Muscle layer of duodenum (tissue), 2 donors: ENCODE measurements at regions not wholly inside any gene's neighbourhood (a gene's known extent, or its start where the extent isn't known, plus 50 kb on each side); places are given as distances from the start of the nearest gene placed in this dataset.
"Not testable (repeated sequence)": the region's sequence is repeated elsewhere in the genome, so short reads cannot be mapped to it uniquely, and the experiment has no call there.

Experiments
- H3K27ac ChIP-seq: one replicate; pipeline ENCODE4 v1.7.0; 2013; ENCODE audit warnings: mild to moderate bottlenecking, low read length
- H3K27me3 ChIP-seq: one replicate; pipeline ENCODE4 v1.7.0; 2013; ENCODE audit warnings: low read depth, mild to moderate bottlenecking, control low read depth, low read length
- H3K36me3 ChIP-seq, 2 donors: one replicate each; pipeline ENCODE4 v1.7.0; 2013; ENCODE audit warnings: low read length in 2 of 2, control low read depth in 1 of 2, mild to moderate bottlenecking in 1 of 2; ENCODE audit not compliant: insufficient read depth in 2 of 2, control insufficient read depth in 1 of 2
- H3K4me1 ChIP-seq, 2 donors: one replicate each; pipeline ENCODE4 v1.7.0; 2013; ENCODE audit warnings: low read length in 2 of 2, mild to moderate bottlenecking in 2 of 2, control low read depth in 1 of 2, moderate library complexity in 1 of 2; ENCODE audit not compliant: insufficient read depth in 2 of 2, control insufficient read depth in 1 of 2
- H3K4me3 ChIP-seq, 2 donors: one replicate each; pipeline ENCODE4 v1.7.0; 2013; ENCODE audit warnings: low read length in 2 of 2, low read depth in 1 of 2, mild to moderate bottlenecking in 1 of 2
- H3K9me3 ChIP-seq, 2 donors: one replicate each; pipeline ENCODE4 v1.7.0; 2013; ENCODE audit warnings: low read length in 2 of 2, control low read depth in 1 of 2, mild to moderate bottlenecking in 1 of 2; ENCODE audit not compliant: control insufficient read depth in 1 of 2
- donor health status: healthy.

GRCh38 chr6:131336596-131336995, 201.3 kb downstream of the AKAP7 start:
- Histone ChIP-seq H3K36me3 (no peaks in the 10 kb centered on the region), H3K27me3 (no peaks in the 10 kb centered on the region), H3K4me3 (no peak overlapping the region), H3K27ac (no peak overlapping the region), H3K4me1 (no peaks in the 10 kb centered on the region), H3K9me3 (no peaks in the 10 kb centered on the region)

- H3K27ac ChIP-seq, H3K9me3 ChIP-seq, H3K36me3 ChIP-seq, H3K27me3 ChIP-seq, H3K4me1 ChIP-seq, H3K4me3 ChIP-seq: not testable (repeated sequence)
Observed at GRCh38 chr6:131346896-131347295, 211.6 kb downstream of the AKAP7 start.

- H3K4me3 ChIP-seq, result no peak overlapping the region
- no peaks in the 10 kb centered on the region for H3K9me3 ChIP-seq
- H3K27ac ChIP-seq, result no peak overlapping the region
- no peaks in the 10 kb centered on the region for H3K27me3 ChIP-seq
- no peaks in the 10 kb centered on the region for H3K4me1 ChIP-seq
- no peaks in the 10 kb centered on the region for H3K36me3 ChIP-seq
Observed at GRCh38 chr6:131348572-131348971, 213.3 kb downstream of the AKAP7 start.

GRCh38 chr6:131349199-131349598, 213.9 kb downstream of the AKAP7 start:
- no peak overlapping the region for H3K27ac ChIP-seq

GRCh38 chr6:131353106-131353505, 217.8 kb downstream of the AKAP7 start:
- no peaks in the 10 kb centered on the region for H3K4me1 ChIP-seq
- no peaks in the 10 kb centered on the region for H3K27me3 ChIP-seq
- no peak overlapping the region for H3K27ac ChIP-seq

More at GRCh38 chr6:131349199-131349598, 213.9 kb downstream of the AKAP7 start:
- Histone ChIP-seq H3K36me3 (no peaks in the 10 kb centered on the region), H3K9me3 (no peaks in the 10 kb centered on the region), H3K27me3 (no peaks in the 10 kb centered on the region), H3K4me3 (no peak overlapping the region), H3K4me1 (no peaks in the 10 kb centered on the region)

GRCh38 chr6:131353876-131354275, 218.6 kb downstream of the AKAP7 start:
- no peaks in the 10 kb centered on the region for H3K9me3 ChIP-seq
- H3K4me3 ChIP-seq, result no peak overlapping the region
- no peaks in the 10 kb centered on the region for H3K36me3 ChIP-seq
- no peak overlapping the region for H3K27ac ChIP-seq
- no peaks in the 10 kb centered on the region for H3K27me3 ChIP-seq
- H3K4me1 ChIP-seq, result no peaks in the 10 kb centered on the region

More at GRCh38 chr6:131353106-131353505, 217.8 kb downstream of the AKAP7 start:
- H3K4me3 ChIP-seq, result no peak overlapping the region
- no peaks in the 10 kb centered on the region for H3K36me3 ChIP-seq
- no peaks in the 10 kb centered on the region for H3K9me3 ChIP-seq

GRCh38 chr6:131354356-131354755, 218.7 kb upstream of the ARG1 start:
- H3K27ac ChIP-seq, result no peak overlapping the region
- H3K36me3 ChIP-seq, result no peaks in the 10 kb centered on the region
- H3K4me3 ChIP-seq, result no peak overlapping the region
- H3K27me3 ChIP-seq, result no peaks in the 10 kb centered on the region
- H3K4me1 ChIP-seq, result no peaks in the 10 kb centered on the region
- no peaks in the 10 kb centered on the region for H3K9me3 ChIP-seq

- Histone ChIP-seq H3K27me3 (no peaks in the 10 kb centered on the region), H3K27ac (no peak overlapping the region), H3K36me3 (no peaks in the 10 kb centered on the region), H3K4me3 (no peak overlapping the region), H3K4me1 (no peaks in the 10 kb centered on the region), H3K9me3 (no peaks in the 10 kb centered on the region)
Observed at GRCh38 chr6:131356161-131356560, 216.9 kb upstream of the ARG1 start.

GRCh38 chr6:131357501-131357900, 215.5 kb upstream of the ARG1 start:
- H3K27ac ChIP-seq, result no peak overlapping the region
- no peaks in the 10 kb centered on the region for H3K36me3 ChIP-seq
- no peaks in the 10 kb centered on the region for H3K27me3 ChIP-seq
- no peaks in the 10 kb centered on the region for H3K4me1 ChIP-seq
- no peak overlapping the region for H3K4me3 ChIP-seq
- no peaks in the 10 kb centered on the region for H3K9me3 ChIP-seq

- Histone ChIP-seq H3K4me1 (no peaks in the 10 kb centered on the region), H3K27me3 (no peaks in the 10 kb centered on the region), H3K4me3 (no peak overlapping the region), H3K36me3 (no peaks in the 10 kb centered on the region), H3K9me3 (no peaks in the 10 kb centered on the region), H3K27ac (no peak overlapping the region)
Observed at GRCh38 chr6:131362070-131362469, 211.0 kb upstream of the ARG1 start.

- H3K36me3 ChIP-seq, result no peaks in the 10 kb centered on the region
- H3K27me3 ChIP-seq, result no peaks in the 10 kb centered on the region
- no peaks in the 10 kb centered on the region for H3K4me1 ChIP-seq
- H3K4me3 ChIP-seq, result no peak overlapping the region
- no peak overlapping the region for H3K27ac ChIP-seq
- no peaks in the 10 kb centered on the region for H3K9me3 ChIP-seq
Observed at GRCh38 chr6:131362696-131363095, 210.3 kb upstream of the ARG1 start.

GRCh38 chr6:131363947-131364834, 208.8 kb upstream of the ARG1 start:
- H3K4me3 ChIP-seq, result no peak overlapping the region
- no peaks in the 10 kb centered on the region for H3K36me3 ChIP-seq
- H3K4me1 ChIP-seq, result peaks cover 3 to 4% of the 10 kb centered on the region in 2 donors
- no peak overlapping the region for H3K27ac ChIP-seq
- no peaks in the 10 kb centered on the region for H3K27me3 ChIP-seq
- no peaks in the 10 kb centered on the region for H3K9me3 ChIP-seq
